A549 (cell line): ENCODE measurements at regions not wholly inside any gene's neighbourhood (a gene's known extent, or its start where the extent isn't known, plus 50 kb on each side); places are given as distances from the start of the nearest gene placed in this dataset.
"Not testable (repeated sequence)": the region's sequence is repeated elsewhere in the genome, so short reads cannot be mapped to it uniquely, and the experiment has no call there.

ENCODE experiments used
- ATAC-seq, 2 experiments: fragments of 200-7000 bp in 1 of 2; fragments of >200 bp in 1 of 2; cut with Nextera tagmentation in 1 of 2; cut with Tn5 transposase in 1 of 2; 3 replicates each; pipeline versions ENCODE4 v1.8.0 to v1.9.1; 2018 to 2020; ENCODE audit warnings: mild to moderate bottlenecking in 1 of 2, moderate library complexity in 1 of 2
- CTCF ChIA-PET: fragments of 300-600 bp; sonication (Branson Sonifier 250); formaldehyde crosslinking; extraction: SDS; loops from one replicate; lab custom pipeline; 2021; ENCODE audit warnings: antibody characterized with exemption, inconsistent platforms; lab: Yijun Ruan, JAX
- POLR2A ChIA-PET: fragments of 350-600 bp; formaldehyde crosslinking; extraction: SDS; loops from one replicate; lab custom pipeline; 2021; ENCODE audit warnings: antibody characterized with exemption, inconsistent platforms; lab: Yijun Ruan, JAX
- DNase-seq, 2 experiments: peaks; one replicate each; pipeline versions ENCODE4 v3.0.0 to v3.0.0-alpha.2; 2011 to 2016; ENCODE audit warnings: low read depth in 1 of 2, low spot score in 1 of 2
- FAIRE-seq: peaks from 2 replicates; lab custom pipeline; 2011; peaks lifted over from hg19 to GRCh38; lab: Jason Lieb, UNC
- H3K27ac ChIP-seq, 2 experiments: fragments of >200 bp; sonication (Bioruptor Twin); formaldehyde crosslinking; 3 replicates each; pipeline ENCODE4 v1.5.1; 2016 to 2017
- H3K4me1 ChIP-seq: fragments of >200 bp; sonication (Bioruptor Twin); formaldehyde crosslinking; 3 replicates; pipeline ENCODE4 v1.6.1; 2016
- H3K4me2 ChIP-seq: fragments of >200 bp; sonication (Bioruptor Twin); formaldehyde crosslinking; 3 replicates; pipeline ENCODE4 v1.6.1; 2016
- H3K4me3 ChIP-seq: fragments of >200 bp; sonication (Bioruptor Twin); formaldehyde crosslinking; 3 replicates; pipeline ENCODE4 v1.5.1; 2016
- H3K9me3 ChIP-seq: fragments of >200 bp; sonication (Bioruptor Twin); formaldehyde crosslinking; 3 replicates; pipeline ENCODE4 v1.6.1; 2016
- BCL3 ChIP-seq: fragments of >200 bp; sonication (Bioruptor Twin); formaldehyde crosslinking; IDR thresholded peaks from 3 replicates; pipeline ENCODE4 v1.6.1; 2016
- BHLHE40 ChIP-seq: IDR thresholded peaks from 2 replicates; pipeline ENCODE4 v1.6.1; 2012; ENCODE audit warnings: low read depth, low read length, inconsistent platforms
- CBX2 ChIP-seq: fragments of 200-600 bp; sonication (generic); IDR thresholded peaks from 2 replicates; pipeline ENCODE4 v1.6.1; 2016; ENCODE audit warnings: low read depth, mild to moderate bottlenecking, borderline replicate concordance
- CEBPB ChIP-seq, 2 experiments: fragments of >200 bp in 1 of 2; sonication (Bioruptor Twin) in 1 of 2; formaldehyde crosslinking in 1 of 2; IDR thresholded peaks; 2 replicates each; pipeline ENCODE4 v1.6.1; 2012 to 2016
- CHD4 ChIP-seq: fragments of 200-600 bp; sonication (generic); IDR thresholded peaks from 2 replicates; pipeline ENCODE4 v1.6.1; 2016; ENCODE audit warnings: antibody characterized with exemption, mild to moderate bottlenecking, borderline replicate concordance
- E2F6 ChIP-seq: IDR thresholded peaks from 2 replicates; pipeline ENCODE4 v1.6.1; 2012; ENCODE audit warnings: low read depth, borderline replicate concordance
- EHF ChIP-seq: fragments of 250-450 bp; sonication (Bioruptor Pico); IDR thresholded peaks from 2 replicates; pipeline ENCODE4 v1.5.0; 2020; ENCODE audit warnings: mild to moderate bottlenecking
- EHMT2 ChIP-seq: fragments of 200-600 bp; sonication (generic); IDR thresholded peaks from 2 replicates; pipeline ENCODE4 v1.6.1; 2016; ENCODE audit warnings: antibody characterized with exemption, low read depth, mild to moderate bottlenecking, moderate library complexity
- EP300 ChIP-seq, 2 experiments: fragments of >200 bp; sonication (Bioruptor Twin); formaldehyde crosslinking; IDR thresholded peaks; 2 replicates in 1 of 2; 3 replicates in 1 of 2; pipeline ENCODE4 v1.6.1; 2016 to 2017
- ESRRA ChIP-seq: fragments of 150-350 bp; IDR thresholded peaks from 2 replicates; pipeline ENCODE4 v1.6.1; 2014; ENCODE audit warnings: mild to moderate bottlenecking, low read length, borderline replicate concordance
- FOXS1 ChIP-seq: fragments of 250-450 bp; sonication (Bioruptor Pico); IDR thresholded peaks from 2 replicates; pipeline ENCODE4 v1.5.0; 2020; ENCODE audit warnings: mild to moderate bottlenecking, moderate library complexity
- HDAC2 ChIP-seq: fragments of 200-600 bp; sonication (generic); IDR thresholded peaks from 2 replicates; pipeline ENCODE4 v1.6.1; 2016
- HES2 ChIP-seq: fragments of >200 bp; sonication (Bioruptor Twin); formaldehyde crosslinking; IDR thresholded peaks from 2 replicates; pipeline ENCODE4 v1.6.1; 2016
- HOXA7 ChIP-seq: fragments of 250-450 bp; sonication (Bioruptor Pico); IDR thresholded peaks from 2 replicates; pipeline ENCODE4 v1.5.0; 2020; ENCODE audit warnings: mild to moderate bottlenecking, moderate library complexity
- JUN ChIP-seq, 2 experiments: fragments of >200 bp; sonication (Bioruptor Twin); formaldehyde crosslinking; IDR thresholded peaks; 2 replicates in 1 of 2; 3 replicates in 1 of 2; pipeline ENCODE4 v1.6.1; 2016 to 2017
- KDM5A ChIP-seq: fragments of 200-600 bp; sonication (generic); IDR thresholded peaks from 2 replicates; pipeline ENCODE4 v1.6.1; 2016; ENCODE audit warnings: antibody characterized with exemption, mild to moderate bottlenecking
- NFE2L2 ChIP-seq: fragments of 150-350 bp; conservative IDR thresholded peaks from 2 replicates; pipeline ENCODE4 v1.6.1; 2014; ENCODE audit warnings: low read length
- NR3C1 ChIP-seq: fragments of >200 bp; sonication (Bioruptor Twin); formaldehyde crosslinking; IDR thresholded peaks from 3 replicates; pipeline ENCODE4 v1.6.1; 2017
- POLR2AphosphoS2 ChIP-seq: conservative IDR thresholded peaks from 2 replicates; pipeline ENCODE4 v1.6.1; 2012; ENCODE audit warnings: low read length, improper control_type of control experiment, inconsistent platforms
- RAD21 ChIP-seq, 2 experiments: fragments of >200 bp in 1 of 2; sonication (Bioruptor Twin) in 1 of 2; formaldehyde crosslinking in 1 of 2; IDR thresholded peaks in 1 of 2; conservative IDR thresholded peaks in 1 of 2; 2 replicates in 1 of 2; 3 replicates in 1 of 2; pipeline ENCODE4 v1.6.1; 2012 to 2018; ENCODE audit warnings: inconsistent platforms in 1 of 2
- RCOR1 ChIP-seq: fragments of 150-350 bp; IDR thresholded peaks from 2 replicates; pipeline ENCODE4 v1.6.1; 2014; ENCODE audit warnings: antibody characterized with exemption, low read length, low read depth
- SMC3 ChIP-seq: fragments of >200 bp; sonication (Bioruptor Twin); formaldehyde crosslinking; IDR thresholded peaks from 3 replicates; pipeline ENCODE4 v1.6.1; 2018; ENCODE audit warnings: inconsistent platforms
- SREBF2 ChIP-seq: fragments of 450-650 bp; IDR thresholded peaks from 2 replicates; pipeline ENCODE4 v1.6.1; 2014; ENCODE audit warnings: mild to moderate bottlenecking, moderate library complexity
- TP53 ChIP-seq: fragments of 250-450 bp; sonication (Bioruptor Pico); IDR thresholded peaks from 2 replicates; pipeline ENCODE4 v1.5.0; 2021; ENCODE audit warnings: mild to moderate bottlenecking, moderate library complexity
- USF2 ChIP-seq: fragments of 450-650 bp; IDR thresholded peaks from 2 replicates; pipeline ENCODE4 v1.6.1; 2014; ENCODE audit warnings: antibody characterized with exemption
- ZC3H11A ChIP-seq: fragments of 450-650 bp; IDR thresholded peaks from 2 replicates; pipeline ENCODE4 v1.6.1; 2014; ENCODE audit warnings: antibody characterized with exemption, mild to moderate bottlenecking
- ZFP36 ChIP-seq: fragments of 450-650 bp; IDR thresholded peaks from 2 replicates; pipeline ENCODE4 v1.6.1; 2014; ENCODE audit warnings: borderline replicate concordance; ENCODE audit not compliant: partially characterized antibody
- ZNF302 ChIP-seq: fragments of 250-450 bp; sonication (Bioruptor Pico); IDR thresholded peaks from 2 replicates; pipeline ENCODE4 v1.9.0; 2021; ENCODE audit warnings: inconsistent platforms, mild to moderate bottlenecking, moderate library complexity
- ZSCAN20 ChIP-seq: fragments of 250-450 bp; sonication (Bioruptor Pico); IDR thresholded peaks from 2 replicates; pipeline ENCODE4 v1.8.0; 2022; ENCODE audit warnings: mild to moderate bottlenecking, moderate library complexity
- WGBS: methylation state at CpG from one replicate; pipeline ENCODE4 v1.1.6; 2017; ENCODE audit errors: missing lambda C conversion rate; 5-methylcytosine and 5-hydroxymethylcytosine counted together
- TF ChIP-seq, protein P1 (sequence below): fragments of 250-450 bp; sonication (Bioruptor Pico); IDR thresholded peaks from 2 replicates; pipeline ENCODE4 v1.5.0; 2020; ENCODE audit warnings: low read depth, mild to moderate bottlenecking, moderate library complexity

DNA sequence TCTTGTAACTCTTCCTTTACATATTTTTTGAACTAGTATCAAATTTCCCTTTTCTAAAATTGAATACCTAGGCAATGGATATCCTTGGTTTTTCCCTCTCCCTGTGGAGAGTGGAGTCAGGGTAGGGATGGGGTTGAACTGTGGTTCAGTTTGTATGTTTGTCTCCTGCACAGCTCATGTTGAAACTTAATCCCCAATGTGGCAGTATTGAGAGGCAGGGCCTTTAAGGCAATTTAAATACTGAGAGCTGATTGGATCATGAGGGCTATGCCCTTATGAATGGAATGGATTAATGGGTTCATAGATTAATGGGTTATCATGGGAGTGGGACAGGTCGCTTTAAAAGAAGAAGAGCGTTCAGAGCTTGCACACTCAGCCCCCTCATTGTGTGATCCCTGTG is 127.2 kb upstream of the RGS6 start:
- Histone ChIP-seq H3K27ac (no peak overlapping the region; a peak in 1 of 6 replicates), H3K4me3 (no peak overlapping the region), H3K4me1 (peaks cover 15% of the 10 kb centered on the region), H3K9me3 (no peaks in the 10 kb centered on the region), H3K4me2 (no peak overlapping the region; the same call in 2 of the 3 replicates)
- ATAC-seq = no peak
- WGBS = 64% methylated on average over 2 of the region's 2 CpGs
- no peak for FAIRE-seq
- CTCF ChIA-PET = no interaction called here
- no peak for TF ChIP-seq BHLHE40
- TF ChIP-seq RCOR1 = no peak
- TF ChIP-seq USF2 = no peak
- TF ChIP-seq JUN (IDR thresholded peaks at IDR 0.05) = no peak
- no peak for TF ChIP-seq RAD21 (conservative IDR thresholded peaks at IDR 0.05 in 1 of 2, IDR thresholded peaks at IDR 0.05 in 1 of 2)
- TF ChIP-seq ZNF302 = no peak
- no peak for TF ChIP-seq KDM5A
- no peak for TF ChIP-seq BCL3
- no peak for TF ChIP-seq POLR2AphosphoS2
- no peak for TF ChIP-seq SREBF2
- no peak for TF ChIP-seq HDAC2
- TF ChIP-seq ZC3H11A = no peak
- no peak for TF ChIP-seq ZSCAN20 (CRISPR knock-in tag)
- TF ChIP-seq EP300 (IDR thresholded peaks at IDR 0.05) = no peak
- TF ChIP-seq TP53 (CRISPR knock-in tag) = no peak
- POLR2A ChIA-PET = no interaction called here
- no peak for DNase-seq

GRCh38 chr14:71807049-71807448 is 125.2 kb upstream of the RGS6 start:
- FAIRE-seq, H3K4me3 ChIP-seq, DNase-seq, ATAC-seq, H3K9me3 ChIP-seq, H3K27ac ChIP-seq, H3K4me2 ChIP-seq, POLR2A ChIA-PET: not testable (repeated sequence)
- WGBS = 6% methylated on average over 2 of the region's 4 CpGs
- H3K4me1 ChIP-seq = peaks cover 15% of the 10 kb centered on the region
- CTCF ChIA-PET = interaction anchor here (1.0 kb wide), 2 partner anchors 34 to 55 kb away, joined by 3 read pairs; no protein-coding TSS in a partner anchor

GRCh38 chr14:71810800-71811199 is 121.4 kb upstream of the RGS6 start:
- POLR2A ChIA-PET, FAIRE-seq, H3K27ac ChIP-seq, H3K4me3 ChIP-seq, H3K4me2 ChIP-seq, DNase-seq, H3K4me1 ChIP-seq, ATAC-seq, CTCF ChIA-PET, H3K9me3 ChIP-seq: not testable (repeated sequence)
- WGBS = 41% methylated on average over 4 of the region's 4 CpGs

- Histone ChIP-seq H3K4me3 (no peak overlapping the region), H3K27ac (no peak overlapping the region), H3K4me1 (no peaks in the 10 kb centered on the region), H3K4me2 (no peak overlapping the region), H3K9me3 (no peaks in the 10 kb centered on the region)
- ChIA-PET POLR2A (no interaction called here), CTCF (no interaction called here)
- 5% methylated on average over 3 of the region's 4 CpGs for WGBS
- FAIRE-seq = no peak
- TF ChIP-seq JUN (IDR thresholded peaks at IDR 0.05) = no peak
- no peak for TF ChIP-seq CBX2
- TF ChIP-seq NR3C1 = no peak
- TF ChIP-seq USF2 = no peak
- TF ChIP-seq SMC3 = no peak
- TF ChIP-seq EHF (CRISPR knock-in tag) = no peak
- no peak for TF ChIP-seq EHMT2
- TF ChIP-seq HES2 = no peak
- no peak for TF ChIP-seq FOXS1
- TF ChIP-seq ZFP36 = no peak
- TF ChIP-seq, protein P1, sequence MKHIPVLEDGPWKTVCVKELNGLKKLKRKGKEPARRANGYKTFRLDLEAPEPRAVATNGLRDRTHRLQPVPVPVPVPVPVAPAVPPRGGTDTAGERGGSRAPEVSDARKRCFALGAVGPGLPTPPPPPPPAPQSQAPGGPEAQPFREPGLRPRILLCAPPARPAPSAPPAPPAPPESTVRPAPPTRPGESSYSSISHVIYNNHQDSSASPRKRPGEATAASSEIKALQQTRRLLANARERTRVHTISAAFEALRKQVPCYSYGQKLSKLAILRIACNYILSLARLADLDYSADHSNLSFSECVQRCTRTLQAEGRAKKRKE (CRISPR knock-in tag) = no peak
- TF ChIP-seq ESRRA = no peak
- no peak for TF ChIP-seq HOXA7 (CRISPR knock-in tag)
- TF ChIP-seq CEBPB (IDR thresholded peaks at IDR 0.05) = no peak
- no peak for TF ChIP-seq CHD4
- no peak for TF ChIP-seq NFE2L2
- TF ChIP-seq E2F6 = no peak
- TF ChIP-seq, all 56 proteins: peak for 0
- DNase-seq (no peak), ATAC-seq (no peak)
Measured at GRCh38 chr14:71812693-71813092, 119.5 kb upstream of the RGS6 start.
